ENCODE measurements at regions not wholly inside any gene's neighbourhood (a gene's known extent, or its start where the extent isn't known, plus 50 kb on each side); places are given as distances from the start of the nearest gene placed in this dataset.

DNA sequence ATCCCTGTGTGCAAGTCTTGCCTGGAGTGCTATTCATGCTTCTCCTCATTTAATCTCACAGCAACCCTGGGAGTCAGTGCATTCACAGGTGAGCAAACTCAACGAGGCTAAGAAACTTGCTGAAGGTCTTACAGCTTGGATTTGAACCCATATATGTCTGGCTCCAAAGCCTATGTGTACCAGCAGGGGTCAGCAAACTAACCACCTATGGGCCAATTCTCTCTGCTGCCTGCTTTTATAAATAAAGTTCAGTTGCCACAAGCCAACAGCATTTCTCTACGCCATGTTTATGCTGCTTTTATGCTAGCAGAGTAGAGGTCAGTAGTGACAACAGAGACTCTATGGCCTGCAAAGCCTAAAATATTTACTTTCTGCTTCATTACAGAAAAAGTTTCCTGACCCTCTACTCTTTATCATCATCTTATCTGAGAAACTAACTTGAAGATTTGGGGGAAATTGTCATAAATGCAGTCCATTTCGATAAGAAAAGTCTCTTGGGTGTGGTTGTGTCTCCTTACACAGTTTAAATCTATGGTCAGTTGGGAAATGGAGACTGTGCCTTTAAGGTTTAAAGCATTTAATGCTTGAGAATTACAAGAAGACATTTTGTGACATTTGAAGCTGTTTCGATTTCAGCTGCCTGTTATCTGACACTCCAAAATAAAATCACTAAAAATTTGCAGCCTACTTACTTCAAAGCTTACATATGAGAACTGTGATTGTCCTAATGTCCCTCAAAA, 137.7 kb downstream of the PRELID2 start:
- H3K27ac ChIP-seq (replicated peaks) = no peak overlapping the region
- no peaks in the 10 kb centered on the region for H3K4me1 ChIP-seq
- H3K9me3 ChIP-seq (replicated peaks) = no peaks in the 10 kb centered on the region
- TF ChIP-seq CTCF (IDR thresholded peaks at IDR 0.05; ENCODE audit: borderline replicate concordance) = peak; percentile 57
- H3K36me3 ChIP-seq = no peaks in the 10 kb centered on the region
- H3K27me3 ChIP-seq (ENCODE audit: low read depth) = no peaks in the 10 kb centered on the region
- H3K4me3 ChIP-seq = no peak overlapping the region
- intact Hi-C loops (cut with micrococcal nuclease) = no loop called here
- no peak for DNase-seq

- Histone ChIP-seq H3K4me3 (no peak overlapping the region), H3K36me3 (no peaks in the 10 kb centered on the region), H3K4me1 (no peaks in the 10 kb centered on the region), H3K27me3 (ENCODE audit: low read depth) (no peaks in the 10 kb centered on the region), H3K27ac (replicated peaks) (no peak overlapping the region), H3K9me3 (replicated peaks) (no peaks in the 10 kb centered on the region)
- TF ChIP-seq CTCF (IDR thresholded peaks at IDR 0.05; ENCODE audit: borderline replicate concordance) = no peak
- no peak for DNase-seq
- intact Hi-C loops (cut with micrococcal nuclease) = loop anchor here (10.0 kb wide), 3 partner anchors 136 to 446 kb away; no protein-coding TSS in a partner anchor
Observed at GRCh38 chr5:145689235-145689634, 145.9 kb downstream of the PRELID2 start.

DNA sequence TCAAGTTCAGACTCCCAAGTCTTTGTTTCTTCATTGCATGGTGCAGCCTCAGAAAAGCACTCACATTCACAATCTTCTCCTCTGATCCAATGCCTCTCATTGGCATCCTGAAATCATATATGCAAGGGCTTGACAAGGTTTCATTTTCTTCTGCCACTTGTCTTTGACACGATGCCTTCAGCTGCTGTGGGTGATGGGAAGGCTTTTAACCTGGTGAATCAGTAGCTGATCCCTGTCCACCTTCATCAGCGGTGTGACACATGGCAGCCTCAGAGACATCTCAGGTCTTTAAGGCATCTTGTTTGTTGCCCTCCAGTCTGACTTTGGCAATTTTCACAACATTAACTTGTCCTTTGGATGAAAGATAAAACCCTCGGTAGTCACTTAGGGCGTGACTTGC, 147.2 kb downstream of the PRELID2 start:
- intact Hi-C loops (cut with micrococcal nuclease) = loop anchor here (10.0 kb wide), 3 partner anchors 137 to 447 kb away; no protein-coding TSS in a partner anchor
- no peaks in the 10 kb centered on the region for H3K27me3 ChIP-seq (ENCODE audit: low read depth)
- H3K4me1 ChIP-seq = no peaks in the 10 kb centered on the region
- H3K9me3 ChIP-seq (replicated peaks) = no peaks in the 10 kb centered on the region
- no peaks in the 10 kb centered on the region for H3K36me3 ChIP-seq
- no peak for TF ChIP-seq CTCF (IDR thresholded peaks at IDR 0.05; ENCODE audit: borderline replicate concordance)
- H3K27ac ChIP-seq (replicated peaks) = no peak overlapping the region
- no peak overlapping the region for H3K4me3 ChIP-seq
- no peak for DNase-seq

DNA sequence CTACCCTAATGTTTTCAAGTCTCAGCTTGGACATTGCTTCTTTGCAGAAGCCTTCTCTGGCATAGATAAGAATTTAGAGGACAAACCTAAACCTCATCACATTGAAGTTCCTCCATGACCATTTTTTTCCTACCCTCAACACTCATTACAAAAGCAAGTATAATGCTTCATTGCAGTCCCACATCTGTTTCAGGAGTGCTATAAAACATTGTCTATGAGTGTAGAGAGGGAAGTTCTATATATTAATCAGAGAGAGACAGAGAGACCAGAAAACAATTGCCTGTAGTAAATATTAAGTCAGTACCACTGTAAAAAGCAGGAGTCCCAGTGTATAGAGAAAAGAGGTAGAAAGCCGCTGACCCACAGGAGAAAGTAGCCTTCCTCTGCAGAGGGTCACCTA, 149.7 kb downstream of the PRELID2 start:
- intact Hi-C loops (cut with micrococcal nuclease) = loop anchor here (10.0 kb wide), 3 partner anchors 139 to 449 kb away; no protein-coding TSS in a partner anchor
- Histone ChIP-seq H3K27ac (replicated peaks) (no peak overlapping the region), H3K9me3 (replicated peaks) (no peaks in the 10 kb centered on the region), H3K27me3 (ENCODE audit: low read depth) (no peaks in the 10 kb centered on the region), H3K4me1 (peaks cover 22% of the 10 kb centered on the region), H3K36me3 (no peaks in the 10 kb centered on the region), H3K4me3 (no peak overlapping the region)
- no peak for DNase-seq
- no peak for TF ChIP-seq CTCF (IDR thresholded peaks at IDR 0.05; ENCODE audit: borderline replicate concordance)

DNA sequence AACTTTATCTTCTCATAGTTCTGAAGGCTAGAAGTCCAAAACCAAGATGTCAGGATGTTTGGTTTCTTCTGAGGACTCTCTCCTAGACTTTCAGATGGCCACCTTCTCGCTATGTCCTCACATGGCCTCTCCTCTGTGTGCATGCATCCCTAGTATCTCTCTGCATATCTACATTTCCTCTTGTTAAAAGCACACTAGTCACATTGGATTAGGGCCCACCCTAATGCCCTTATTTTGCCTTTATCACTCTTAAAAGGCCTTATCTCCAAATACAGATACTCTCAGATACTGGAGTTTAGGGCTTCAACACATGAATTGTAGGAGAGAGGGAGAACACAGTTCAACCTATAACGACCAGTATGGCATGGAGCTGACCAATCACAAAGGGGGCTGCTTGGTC, 151.7 kb downstream of the PRELID2 start:
- no peak overlapping the region for H3K27ac ChIP-seq (replicated peaks)

More for the DNA sequence above, 151.7 kb downstream of the PRELID2 start:
- Histone ChIP-seq H3K36me3 (no peaks in the 10 kb centered on the region), H3K27me3 (ENCODE audit: low read depth) (no peaks in the 10 kb centered on the region), H3K4me1 (peaks cover 24% of the 10 kb centered on the region), H3K9me3 (replicated peaks) (no peaks in the 10 kb centered on the region), H3K4me3 (no peak overlapping the region)
- no peak for DNase-seq
- no peak for TF ChIP-seq CTCF (IDR thresholded peaks at IDR 0.05; ENCODE audit: borderline replicate concordance)
- intact Hi-C loops (cut with micrococcal nuclease) = loop anchor here (10.0 kb wide), 3 partner anchors 141 to 451 kb away; no protein-coding TSS in a partner anchor
